ENCODE measurements at regions not wholly inside any gene's neighbourhood (a gene's known extent, or its start where the extent isn't known, plus 50 kb on each side); places are given as distances from the start of the nearest gene placed in this dataset.

- no peak overlapping the region for H3K4me3 ChIP-seq (ENCODE audit: low read depth, low read length, poor library complexity, severe bottlenecking)
- no peak overlapping the region for H2AFZ ChIP-seq (ENCODE audit: low read length)
- TF ChIP-seq, protein P1, sequence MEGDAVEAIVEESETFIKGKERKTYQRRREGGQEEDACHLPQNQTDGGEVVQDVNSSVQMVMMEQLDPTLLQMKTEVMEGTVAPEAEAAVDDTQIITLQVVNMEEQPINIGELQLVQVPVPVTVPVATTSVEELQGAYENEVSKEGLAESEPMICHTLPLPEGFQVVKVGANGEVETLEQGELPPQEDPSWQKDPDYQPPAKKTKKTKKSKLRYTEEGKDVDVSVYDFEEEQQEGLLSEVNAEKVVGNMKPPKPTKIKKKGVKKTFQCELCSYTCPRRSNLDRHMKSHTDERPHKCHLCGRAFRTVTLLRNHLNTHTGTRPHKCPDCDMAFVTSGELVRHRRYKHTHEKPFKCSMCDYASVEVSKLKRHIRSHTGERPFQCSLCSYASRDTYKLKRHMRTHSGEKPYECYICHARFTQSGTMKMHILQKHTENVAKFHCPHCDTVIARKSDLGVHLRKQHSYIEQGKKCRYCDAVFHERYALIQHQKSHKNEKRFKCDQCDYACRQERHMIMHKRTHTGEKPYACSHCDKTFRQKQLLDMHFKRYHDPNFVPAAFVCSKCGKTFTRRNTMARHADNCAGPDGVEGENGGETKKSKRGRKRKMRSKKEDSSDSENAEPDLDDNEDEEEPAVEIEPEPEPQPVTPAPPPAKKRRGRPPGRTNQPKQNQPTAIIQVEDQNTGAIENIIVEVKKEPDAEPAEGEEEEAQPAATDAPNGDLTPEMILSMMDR (conservative IDR thresholded peaks at IDR 0.05; ENCODE audit: low read length): no peak
- TF ChIP-seq EZH2phosphoT487 (IDR thresholded peaks at IDR 0.05; ENCODE audit: borderline replicate concordance, low read depth, low read length): no peak
- H3K79me2 ChIP-seq (ENCODE audit: insufficient read depth, low read depth, low read length): no peaks in the 10 kb centered on the region
- no peak for DNase-seq (ENCODE audit: low spot score)
- no peaks in the 10 kb centered on the region for H3K4me1 ChIP-seq (ENCODE audit: insufficient read depth, low read length, poor library complexity, severe bottlenecking)
- POLR2A ChIA-PET: interaction anchor here (0.6 to 1.3 kb wide), 2 partner anchors 20 to 48 kb away, joined by 4 to 6 read pairs; no protein-coding TSS in a partner anchor
- no peak overlapping the region for H3K27ac ChIP-seq (ENCODE audit: low read depth, low read length, poor library complexity, severe bottlenecking)
- CTCF ChIA-PET (ENCODE audit: unreplicated experiment): no interaction called here
- no peaks in the 10 kb centered on the region for H4K20me1 ChIP-seq (ENCODE audit: insufficient read depth, low read length)
- H3K9me3 ChIP-seq (ENCODE audit: low read length): no peaks in the 10 kb centered on the region
- no peaks in the 10 kb centered on the region for H3K9me2 ChIP-seq (ENCODE audit: insufficient read depth, low read length)
- H3K36me3 ChIP-seq (ENCODE audit: insufficient read depth, low read length): no peaks in the 10 kb centered on the region
- intact Hi-C loops (cut with micrococcal nuclease; ENCODE audit: unreplicated experiment): no loop called here
- no peak overlapping the region for H3K4me2 ChIP-seq (ENCODE audit: low read length)
- BruUV-seq (replicated peaks): no TSS peak
Observed at GRCh38 chr11:14585438-14585837, 58.2 kb upstream of the PDE3B start.

GRCh38 chr11:14587258-14587657, 56.3 kb upstream of the PDE3B start:
- POLR2A ChIA-PET: interaction anchor here (0.7 kb wide), 1 partner anchor 683 kb away, joined by 3 read pairs; no protein-coding TSS in a partner anchor
- no TSS peak for BruUV-seq (replicated peaks)
- H3K27ac ChIP-seq (ENCODE audit: low read depth, low read length, poor library complexity, severe bottlenecking): no peak overlapping the region
- intact Hi-C loops (cut with micrococcal nuclease; ENCODE audit: unreplicated experiment): no loop called here
- no peak for DNase-seq (ENCODE audit: low spot score)
- CTCF ChIA-PET (ENCODE audit: unreplicated experiment): no interaction called here
- TF ChIP-seq, protein P1 (conservative IDR thresholded peaks at IDR 0.05; ENCODE audit: low read length): no peak
- TF ChIP-seq EZH2phosphoT487 (IDR thresholded peaks at IDR 0.05; ENCODE audit: borderline replicate concordance, low read depth, low read length): no peak
- H3K36me3 ChIP-seq (ENCODE audit: insufficient read depth, low read length): no peaks in the 10 kb centered on the region
- H4K20me1 ChIP-seq (ENCODE audit: insufficient read depth, low read length): no peaks in the 10 kb centered on the region
- no peak overlapping the region for H2AFZ ChIP-seq (ENCODE audit: low read length)
- H3K4me3 ChIP-seq (ENCODE audit: low read depth, low read length, poor library complexity, severe bottlenecking): no peak overlapping the region
- H3K4me1 ChIP-seq (ENCODE audit: insufficient read depth, low read length, poor library complexity, severe bottlenecking): no peaks in the 10 kb centered on the region
- no peaks in the 10 kb centered on the region for H3K79me2 ChIP-seq (ENCODE audit: insufficient read depth, low read depth, low read length)
- no peak overlapping the region for H3K4me2 ChIP-seq (ENCODE audit: low read length)
- no peaks in the 10 kb centered on the region for H3K9me3 ChIP-seq (ENCODE audit: low read length)
- H3K9me2 ChIP-seq (ENCODE audit: insufficient read depth, low read length): no peaks in the 10 kb centered on the region

- ChIA-PET CTCF (ENCODE audit: unreplicated experiment) (no interaction called here), POLR2A (no interaction called here)
- H3K27ac ChIP-seq (ENCODE audit: low read depth, low read length, poor library complexity, severe bottlenecking): no peak overlapping the region
- no peak for DNase-seq (ENCODE audit: low spot score)
- intact Hi-C loops (cut with micrococcal nuclease; ENCODE audit: unreplicated experiment): no loop called here
- no peaks in the 10 kb centered on the region for H3K4me1 ChIP-seq (ENCODE audit: insufficient read depth, low read length, poor library complexity, severe bottlenecking)
- H3K9me2 ChIP-seq (ENCODE audit: insufficient read depth, low read length): no peaks in the 10 kb centered on the region
- no peaks in the 10 kb centered on the region for H3K9me3 ChIP-seq (ENCODE audit: low read length)
- no peaks in the 10 kb centered on the region for H3K79me2 ChIP-seq (ENCODE audit: insufficient read depth, low read depth, low read length)
- H3K36me3 ChIP-seq (ENCODE audit: insufficient read depth, low read length): no peaks in the 10 kb centered on the region
- no peak overlapping the region for H3K4me3 ChIP-seq (ENCODE audit: low read depth, low read length, poor library complexity, severe bottlenecking)
- TF ChIP-seq, protein P1 (conservative IDR thresholded peaks at IDR 0.05; ENCODE audit: low read length): no peak
- TF ChIP-seq EZH2phosphoT487 (IDR thresholded peaks at IDR 0.05; ENCODE audit: borderline replicate concordance, low read depth, low read length): no peak
- no peak overlapping the region for H2AFZ ChIP-seq (ENCODE audit: low read length)
- BruUV-seq (replicated peaks): no TSS peak
- H4K20me1 ChIP-seq (ENCODE audit: insufficient read depth, low read length): no peaks in the 10 kb centered on the region
- H3K4me2 ChIP-seq (ENCODE audit: low read length): no peak overlapping the region
Observed at GRCh38 chr11:14588681-14589080, 54.9 kb upstream of the PDE3B start.

Measured in OCI-LY7 (cell line).